Mammary epithelial cell (primary cell): ENCODE measurements at regions not wholly inside any gene's neighbourhood (a gene's known extent, or its start where the extent isn't known, plus 50 kb on each side); places are given as distances from the start of the nearest gene placed in this dataset.

Experiments
- CTCF ChIP-seq, 2 donors: IDR thresholded peaks in 1 of 2; conservative IDR thresholded peaks in 1 of 2; 2 replicates each; pipeline ENCODE4 v1.5.1; 2011 to 2012; ENCODE audit warnings: inconsistent platforms in 2 of 2, low read length in 2 of 2, mild to moderate bottlenecking in 2 of 2, control low read depth in 1 of 2, low read depth in 1 of 2; ENCODE audit not compliant: insufficient read depth in 1 of 2; ENCODE audit errors: extremely low read depth in 1 of 2
- EZH2 ChIP-seq: IDR thresholded peaks from 2 replicates; pipeline ENCODE4 v1.6.1; 2012; ENCODE audit warnings: low read length, inconsistent platforms, borderline replicate concordance

- TF ChIP-seq CTCF (conservative IDR thresholded peaks at IDR 0.05 in 1 of 2, IDR thresholded peaks at IDR 0.05 in 1 of 2; ENCODE audit: extremely low read depth in 1 of 2, insufficient read depth in 1 of 2, low read depth in 1 of 2, low read length in 2 of 2) (no peak), EZH2 (no peak)
These were observed 221.2 kb downstream of the HHIPL2 start for GRCh38 chr1:222326710-222327036.
